SU-DHL-6 (cell line): ENCODE measurements at regions not wholly inside any gene's neighbourhood (a gene's known extent, or its start where the extent isn't known, plus 50 kb on each side); places are given as distances from the start of the nearest gene placed in this dataset.

Experiments
- EZH2phosphoT487 ChIP-seq: fragments of 200-600 bp; sonication (generic), shearing (Covaris generic); conservative IDR thresholded peaks from 2 replicates; pipeline ENCODE4 v1.6.1; 2018; ENCODE audit warnings: mild to moderate bottlenecking, antibody characterized with exemption, low read length, moderate library complexity, mixed read lengths
- TF ChIP-seq, protein P1 (sequence below): fragments of 200-600 bp; sonication (generic); IDR thresholded peaks from one replicate; pipeline ENCODE4 v1.5.1; 2017; ENCODE audit warnings: antibody characterized with exemption, mild to moderate bottlenecking, low read length, moderate library complexity; ENCODE audit not compliant: insufficient read depth, poor library complexity, severe bottlenecking

DNA sequence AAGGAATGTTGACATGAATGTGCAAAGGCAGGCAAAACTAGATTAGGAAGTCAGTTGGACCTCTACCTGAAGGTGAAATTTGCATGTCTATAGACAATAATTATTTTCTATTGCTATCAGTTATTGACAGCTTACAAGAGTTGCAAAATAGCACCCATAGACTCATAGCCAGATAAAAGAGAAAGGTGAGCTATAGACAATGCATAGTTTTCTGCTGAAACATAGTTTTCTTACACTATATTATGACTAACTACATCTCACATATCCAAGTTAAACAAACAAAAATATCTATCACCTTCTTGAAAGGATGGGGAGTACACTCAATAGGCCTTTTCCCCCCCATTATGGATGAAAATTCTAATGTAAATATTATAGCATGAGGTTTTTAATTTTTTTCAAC, 305.0 kb downstream of the PTH2R start:
- TF ChIP-seq, protein P1, sequence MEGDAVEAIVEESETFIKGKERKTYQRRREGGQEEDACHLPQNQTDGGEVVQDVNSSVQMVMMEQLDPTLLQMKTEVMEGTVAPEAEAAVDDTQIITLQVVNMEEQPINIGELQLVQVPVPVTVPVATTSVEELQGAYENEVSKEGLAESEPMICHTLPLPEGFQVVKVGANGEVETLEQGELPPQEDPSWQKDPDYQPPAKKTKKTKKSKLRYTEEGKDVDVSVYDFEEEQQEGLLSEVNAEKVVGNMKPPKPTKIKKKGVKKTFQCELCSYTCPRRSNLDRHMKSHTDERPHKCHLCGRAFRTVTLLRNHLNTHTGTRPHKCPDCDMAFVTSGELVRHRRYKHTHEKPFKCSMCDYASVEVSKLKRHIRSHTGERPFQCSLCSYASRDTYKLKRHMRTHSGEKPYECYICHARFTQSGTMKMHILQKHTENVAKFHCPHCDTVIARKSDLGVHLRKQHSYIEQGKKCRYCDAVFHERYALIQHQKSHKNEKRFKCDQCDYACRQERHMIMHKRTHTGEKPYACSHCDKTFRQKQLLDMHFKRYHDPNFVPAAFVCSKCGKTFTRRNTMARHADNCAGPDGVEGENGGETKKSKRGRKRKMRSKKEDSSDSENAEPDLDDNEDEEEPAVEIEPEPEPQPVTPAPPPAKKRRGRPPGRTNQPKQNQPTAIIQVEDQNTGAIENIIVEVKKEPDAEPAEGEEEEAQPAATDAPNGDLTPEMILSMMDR = no peak
- TF ChIP-seq EZH2phosphoT487 = no peak
